ENCODE measurements at regions not wholly inside any gene's neighbourhood (a gene's known extent, or its start where the extent isn't known, plus 50 kb on each side); places are given as distances from the start of the nearest gene placed in this dataset.

DNA sequence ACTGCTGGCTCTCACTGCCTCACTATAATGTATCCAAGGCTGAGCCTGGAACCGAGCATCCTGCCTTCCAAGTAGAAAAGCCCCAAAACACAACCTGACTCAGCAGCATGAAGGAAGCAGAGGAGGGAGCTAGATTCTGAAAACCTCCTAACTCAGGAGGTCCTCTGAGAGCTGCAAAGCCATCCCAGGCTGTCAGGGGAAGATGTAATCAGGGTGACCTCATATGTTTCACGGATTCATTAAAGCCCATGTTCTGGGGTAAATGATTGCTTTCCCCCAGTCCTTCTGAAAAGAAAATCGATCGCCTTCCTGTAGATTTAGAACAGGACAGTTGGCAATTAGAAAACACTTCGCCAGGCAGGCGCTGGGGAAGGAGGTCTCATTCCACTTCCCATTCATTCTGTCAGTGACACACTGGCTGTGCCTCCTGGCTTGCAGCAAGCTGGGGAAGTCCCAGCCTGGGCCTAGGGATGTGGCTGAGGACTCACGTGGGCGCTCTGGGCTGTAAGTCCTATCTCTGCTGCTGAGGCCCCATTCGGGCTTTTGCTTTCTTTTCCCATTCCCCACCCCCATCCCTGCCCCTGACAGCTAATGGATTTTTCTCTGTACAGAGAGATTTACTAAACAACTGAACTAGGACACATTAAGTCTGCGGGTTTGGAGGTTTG is 75.7 kb upstream of the TMEM132E start:
- TF ChIP-seq, protein P1, sequence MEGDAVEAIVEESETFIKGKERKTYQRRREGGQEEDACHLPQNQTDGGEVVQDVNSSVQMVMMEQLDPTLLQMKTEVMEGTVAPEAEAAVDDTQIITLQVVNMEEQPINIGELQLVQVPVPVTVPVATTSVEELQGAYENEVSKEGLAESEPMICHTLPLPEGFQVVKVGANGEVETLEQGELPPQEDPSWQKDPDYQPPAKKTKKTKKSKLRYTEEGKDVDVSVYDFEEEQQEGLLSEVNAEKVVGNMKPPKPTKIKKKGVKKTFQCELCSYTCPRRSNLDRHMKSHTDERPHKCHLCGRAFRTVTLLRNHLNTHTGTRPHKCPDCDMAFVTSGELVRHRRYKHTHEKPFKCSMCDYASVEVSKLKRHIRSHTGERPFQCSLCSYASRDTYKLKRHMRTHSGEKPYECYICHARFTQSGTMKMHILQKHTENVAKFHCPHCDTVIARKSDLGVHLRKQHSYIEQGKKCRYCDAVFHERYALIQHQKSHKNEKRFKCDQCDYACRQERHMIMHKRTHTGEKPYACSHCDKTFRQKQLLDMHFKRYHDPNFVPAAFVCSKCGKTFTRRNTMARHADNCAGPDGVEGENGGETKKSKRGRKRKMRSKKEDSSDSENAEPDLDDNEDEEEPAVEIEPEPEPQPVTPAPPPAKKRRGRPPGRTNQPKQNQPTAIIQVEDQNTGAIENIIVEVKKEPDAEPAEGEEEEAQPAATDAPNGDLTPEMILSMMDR (IDR thresholded peaks at IDR 0.05): no peak
- no peak for TF ChIP-seq POLR2AphosphoS5 (IDR thresholded peaks at IDR 0.05)
- no peak for TF ChIP-seq POLR2A (IDR thresholded peaks at IDR 0.05)
